SK-N-SH (cell line): ENCODE measurements at regions not wholly inside any gene's neighbourhood (a gene's known extent, or its start where the extent isn't known, plus 50 kb on each side); places are given as distances from the start of the nearest gene placed in this dataset.
"Not testable (repeated sequence)": the region's sequence is repeated elsewhere in the genome, so short reads cannot be mapped to it uniquely, and the experiment has no call there.

ENCODE experiments used
- CTCF ChIA-PET: fragments of 300-600, 350-600 bp; formaldehyde crosslinking; extraction: SDS; loops from one replicate; lab custom pipeline; 2021; lab: Yijun Ruan, JAX
- POLR2A ChIA-PET: fragments of 350-600 bp; sonication (Branson Sonifier 250); formaldehyde crosslinking; extraction: SDS; loops from one replicate; lab custom pipeline; 2020; ENCODE audit warnings: antibody characterized with exemption, inconsistent platforms; lab: Yijun Ruan, JAX
- DNase-seq: peaks from one replicate; pipeline ENCODE4 v3.0.0; 2012
- H2AFZ ChIP-seq: fragments of 200-600 bp; sonication (generic); 2 replicates; pipeline ENCODE4 v1.8.1; 2016; ENCODE audit warnings: antibody characterized with exemption, mild to moderate bottlenecking, low read depth
- H3F3A ChIP-seq: fragments of 200-600 bp; sonication (generic); replicated peaks from 2 replicates; pipeline ENCODE3; 2016; ENCODE audit warnings: antibody characterized with exemption, mild to moderate bottlenecking; ENCODE audit not compliant: insufficient read depth
- H3K27ac ChIP-seq, 2 experiments: fragments of 200-500 bp in 1 of 2; fragments of 200-600 bp in 1 of 2; sonication (Bioruptor generic) in 1 of 2; sonication (generic), shearing (Covaris generic) in 1 of 2; 2 replicates each; pipeline versions ENCODE4 v1.5.1 to v1.6.1; 2014 to 2016; ENCODE audit warnings: low read depth in 2 of 2, inconsistent platforms in 1 of 2, low read length in 1 of 2, mild to moderate bottlenecking in 1 of 2, mixed read lengths in 1 of 2
- H3K27me3 ChIP-seq: fragments of 200-600 bp; sonication (generic), shearing (Covaris generic); 2 replicates; pipeline ENCODE4 v1.6.1; 2016; ENCODE audit warnings: mixed run types; ENCODE audit not compliant: insufficient read depth
- H3K36me3 ChIP-seq, 2 experiments: fragments of 200-500 bp in 1 of 2; fragments of 200-600 bp in 1 of 2; sonication (Bioruptor generic) in 1 of 2; sonication (generic) in 1 of 2; replicated peaks in 1 of 2; 2 replicates each; pipeline versions ENCODE3 to v1.5.1; 2014 to 2016; ENCODE audit warnings: low read length in 1 of 2, mild to moderate bottlenecking in 1 of 2; ENCODE audit not compliant: insufficient read depth in 2 of 2, control insufficient read depth in 1 of 2
- H3K4me1 ChIP-seq, 2 experiments: fragments of 200-500 bp in 1 of 2; fragments of 200-600 bp in 1 of 2; sonication (Bioruptor generic) in 1 of 2; sonication (generic), shearing (Covaris generic) in 1 of 2; 2 replicates each; pipeline versions ENCODE4 v1.5.1 to v1.6.1; 2014 to 2016; ENCODE audit warnings: low read depth in 1 of 2, low read length in 1 of 2, mixed run types in 1 of 2; ENCODE audit not compliant: insufficient read depth in 2 of 2, control insufficient read depth in 1 of 2
- H3K4me2 ChIP-seq: fragments of 200-600 bp; sonication (generic), shearing (Covaris generic); 2 replicates; pipeline ENCODE4 v1.6.1; 2017; ENCODE audit warnings: mixed run types
- H3K4me3 ChIP-seq, 2 experiments: fragments of 200-500 bp in 1 of 2; fragments of 200-600 bp in 1 of 2; sonication (Bioruptor generic) in 1 of 2; sonication (generic), shearing (Covaris generic) in 1 of 2; 2 replicates each; pipeline versions ENCODE4 v1.5.1 to v1.8.1; 2014 to 2016; ENCODE audit warnings: low read depth in 2 of 2, inconsistent platforms in 1 of 2, low read length in 1 of 2, mild to moderate bottlenecking in 1 of 2, mixed read lengths in 1 of 2, moderate library complexity in 1 of 2
- H3K79me2 ChIP-seq: fragments of 200-600 bp; sonication (generic); 2 replicates; pipeline ENCODE4 v1.8.1; 2017; ENCODE audit warnings: mild to moderate bottlenecking; ENCODE audit not compliant: insufficient read depth
- H3K9ac ChIP-seq: fragments of 200-600 bp; sonication (generic); 2 replicates; pipeline ENCODE4 v1.6.1; 2017; ENCODE audit warnings: mixed run types
- H3K9me2 ChIP-seq: fragments of 200-600 bp; sonication (generic); 2 replicates; pipeline ENCODE4 v1.6.1; 2017; ENCODE audit warnings: mixed run types
- H3K9me3 ChIP-seq: fragments of 200-600 bp; sonication (generic); 2 replicates; pipeline ENCODE4 v1.6.1; 2017; ENCODE audit warnings: mixed run types, mild to moderate bottlenecking, moderate library complexity
- H4K20me1 ChIP-seq: fragments of 200-600 bp; sonication (generic); 2 replicates; pipeline ENCODE4 v1.6.1; 2017; ENCODE audit warnings: mild to moderate bottlenecking, mixed run types; ENCODE audit not compliant: insufficient read depth
- CHD2 ChIP-seq: fragments of 150-350 bp; IDR thresholded peaks from 2 replicates; pipeline ENCODE4 v1.6.1; 2018; ENCODE audit warnings: low read length; ENCODE audit not compliant: partially characterized antibody
- CTCF ChIP-seq: fragments of 200-600 bp; sonication (generic); IDR thresholded peaks from 2 replicates; pipeline ENCODE4 v1.6.1; 2017; ENCODE audit warnings: antibody characterized with exemption, mild to moderate bottlenecking, moderate library complexity
- MAX ChIP-seq: IDR thresholded peaks from 2 replicates; pipeline ENCODE4 v1.4.0; 2012; ENCODE audit warnings: low read depth
- TAF1 ChIP-seq: IDR thresholded peaks from 2 replicates; pipeline ENCODE4 v1.6.1; 2012; ENCODE audit warnings: low read depth, mild to moderate bottlenecking, low read length, moderate library complexity, borderline replicate concordance
- TEAD4 ChIP-seq: IDR thresholded peaks from 2 replicates; pipeline ENCODE4 v1.4.0; 2012; ENCODE audit warnings: mild to moderate bottlenecking, borderline replicate concordance; ENCODE audit not compliant: insufficient read depth
- WGBS: methylation state at CpG from one replicate; pipeline ENCODE4 v1.1.6; 2017; ENCODE audit warnings: low lambda C conversion rate; 5-methylcytosine and 5-hydroxymethylcytosine counted together
- TF ChIP-seq, protein P1 (sequence below): IDR thresholded peaks from 2 replicates; pipeline ENCODE4 v1.4.0; 2012; ENCODE audit warnings: low read depth, borderline replicate concordance
- TF ChIP-seq, protein P2 (sequence below): fragments of 150-350 bp; IDR thresholded peaks from 2 replicates; pipeline ENCODE4 v1.6.1; 2017; ENCODE audit warnings: antibody characterized with exemption, low read length, low read depth, borderline replicate concordance

DNA sequence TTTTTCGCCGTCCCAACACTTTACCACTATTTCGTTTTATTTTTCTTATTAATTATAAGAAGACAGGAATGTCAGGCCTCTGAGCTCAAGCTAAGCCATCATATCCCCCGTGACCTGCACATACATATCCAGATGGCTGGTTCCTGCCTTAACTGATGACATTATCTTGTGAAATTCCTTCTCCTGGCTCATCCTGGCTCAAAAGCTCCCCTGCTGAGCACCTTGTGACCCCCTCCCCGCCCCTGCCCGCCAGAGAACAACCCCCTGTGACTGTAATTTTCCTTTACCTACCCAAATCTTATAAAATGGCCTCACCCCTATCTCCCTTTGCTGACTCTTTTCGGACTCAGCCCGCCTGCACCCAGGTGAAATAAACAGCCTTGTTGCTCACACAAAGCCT, 978.9 kb downstream of the EPHA3 start:
- H3F3A ChIP-seq, CTCF ChIA-PET, DNase-seq, H3K4me3 ChIP-seq, H3K9me2 ChIP-seq, H3K79me2 ChIP-seq, H3K27ac ChIP-seq, H3K9me3 ChIP-seq, H3K36me3 ChIP-seq, H4K20me1 ChIP-seq, H3K9ac ChIP-seq, POLR2A ChIA-PET, H2AFZ ChIP-seq, H3K4me2 ChIP-seq, H3K27me3 ChIP-seq, H3K4me1 ChIP-seq: not testable (repeated sequence)
- WGBS = 5% methylated on average over 8 of the region's 8 CpGs

- no peak overlapping the region for H3K9ac ChIP-seq
- POLR2A ChIA-PET = no interaction called here
- H3K36me3 ChIP-seq = no peaks in the 10 kb centered on the region
- no peak overlapping the region for H2AFZ ChIP-seq
- CTCF ChIA-PET = interaction anchor here (0.9 kb wide), 1 partner anchor 23 kb away, joined by 3 read pairs; no protein-coding TSS in a partner anchor
- DNase-seq = no peak
- H3K4me1 ChIP-seq = no peaks in the 10 kb centered on the region; a peak in 1 of 4 replicates
- H3F3A ChIP-seq = no peaks in the 10 kb centered on the region
- H3K9me3 ChIP-seq = no peaks in the 10 kb centered on the region
- no peaks in the 10 kb centered on the region for H3K79me2 ChIP-seq
- 18% methylated on average over 2 of the region's 2 CpGs for WGBS
- no peak overlapping the region for H3K27ac ChIP-seq
- TF ChIP-seq, protein P1, sequence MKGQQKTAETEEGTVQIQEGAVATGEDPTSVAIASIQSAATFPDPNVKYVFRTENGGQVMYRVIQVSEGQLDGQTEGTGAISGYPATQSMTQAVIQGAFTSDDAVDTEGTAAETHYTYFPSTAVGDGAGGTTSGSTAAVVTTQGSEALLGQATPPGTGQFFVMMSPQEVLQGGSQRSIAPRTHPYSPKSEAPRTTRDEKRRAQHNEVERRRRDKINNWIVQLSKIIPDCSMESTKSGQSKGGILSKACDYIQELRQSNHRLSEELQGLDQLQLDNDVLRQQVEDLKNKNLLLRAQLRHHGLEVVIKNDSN = no peak
- TF ChIP-seq TEAD4 = no peak
- no peak for TF ChIP-seq CTCF
- TF ChIP-seq, protein P2, sequence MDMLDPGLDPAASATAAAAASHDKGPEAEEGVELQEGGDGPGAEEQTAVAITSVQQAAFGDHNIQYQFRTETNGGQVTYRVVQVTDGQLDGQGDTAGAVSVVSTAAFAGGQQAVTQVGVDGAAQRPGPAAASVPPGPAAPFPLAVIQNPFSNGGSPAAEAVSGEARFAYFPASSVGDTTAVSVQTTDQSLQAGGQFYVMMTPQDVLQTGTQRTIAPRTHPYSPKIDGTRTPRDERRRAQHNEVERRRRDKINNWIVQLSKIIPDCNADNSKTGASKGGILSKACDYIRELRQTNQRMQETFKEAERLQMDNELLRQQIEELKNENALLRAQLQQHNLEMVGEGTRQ = no peak
- TF ChIP-seq CHD2 = no peak
- TF ChIP-seq TAF1 = no peak
- no peak for TF ChIP-seq MAX
- no peak overlapping the region for H3K4me3 ChIP-seq
- H3K9me2 ChIP-seq = no peaks in the 10 kb centered on the region
- no peaks in the 10 kb centered on the region for H4K20me1 ChIP-seq
- no peaks in the 10 kb centered on the region for H3K27me3 ChIP-seq
- no peak overlapping the region for H3K4me2 ChIP-seq
Measured at GRCh38 chr3:90087703-90088102, 980.3 kb downstream of the EPHA3 start.
